ENCODE measurements at regions not wholly inside any gene's neighbourhood (a gene's known extent, or its start where the extent isn't known, plus 50 kb on each side); places are given as distances from the start of the nearest gene placed in this dataset.
A peak's percentile ranks its signal among the peaks of the same experiment; 100 is the strongest.

DNA sequence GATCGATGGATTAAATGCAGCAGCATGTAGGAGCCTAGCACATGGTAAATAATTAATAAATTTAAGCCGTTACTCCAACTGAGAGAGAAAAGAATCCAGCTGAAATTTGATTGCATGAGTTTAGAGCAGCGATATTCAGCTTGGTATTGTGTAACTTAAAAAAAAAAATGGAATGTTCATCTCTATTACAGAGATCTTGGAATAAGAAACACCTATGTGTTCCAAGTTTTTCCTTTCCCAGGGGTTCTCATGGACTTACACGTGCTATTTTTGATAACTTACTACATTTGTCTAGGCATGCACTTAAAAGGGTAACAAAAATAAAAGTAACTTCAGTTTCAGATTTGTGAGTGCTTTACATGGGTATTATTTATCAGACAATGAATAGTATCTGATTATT is 122.8 kb downstream of the RASSF9 start:
- no peak overlapping the region for H3K4me3 ChIP-seq (replicated peaks; ENCODE audit: low read depth, low read length)
- peak; percentile 84 for DNase-seq (ENCODE audit: low read depth)
- TF ChIP-seq, protein P1, sequence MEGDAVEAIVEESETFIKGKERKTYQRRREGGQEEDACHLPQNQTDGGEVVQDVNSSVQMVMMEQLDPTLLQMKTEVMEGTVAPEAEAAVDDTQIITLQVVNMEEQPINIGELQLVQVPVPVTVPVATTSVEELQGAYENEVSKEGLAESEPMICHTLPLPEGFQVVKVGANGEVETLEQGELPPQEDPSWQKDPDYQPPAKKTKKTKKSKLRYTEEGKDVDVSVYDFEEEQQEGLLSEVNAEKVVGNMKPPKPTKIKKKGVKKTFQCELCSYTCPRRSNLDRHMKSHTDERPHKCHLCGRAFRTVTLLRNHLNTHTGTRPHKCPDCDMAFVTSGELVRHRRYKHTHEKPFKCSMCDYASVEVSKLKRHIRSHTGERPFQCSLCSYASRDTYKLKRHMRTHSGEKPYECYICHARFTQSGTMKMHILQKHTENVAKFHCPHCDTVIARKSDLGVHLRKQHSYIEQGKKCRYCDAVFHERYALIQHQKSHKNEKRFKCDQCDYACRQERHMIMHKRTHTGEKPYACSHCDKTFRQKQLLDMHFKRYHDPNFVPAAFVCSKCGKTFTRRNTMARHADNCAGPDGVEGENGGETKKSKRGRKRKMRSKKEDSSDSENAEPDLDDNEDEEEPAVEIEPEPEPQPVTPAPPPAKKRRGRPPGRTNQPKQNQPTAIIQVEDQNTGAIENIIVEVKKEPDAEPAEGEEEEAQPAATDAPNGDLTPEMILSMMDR (IDR thresholded peaks at IDR 0.05; ENCODE audit: low read length, missing control alignments): no peak

DNA sequence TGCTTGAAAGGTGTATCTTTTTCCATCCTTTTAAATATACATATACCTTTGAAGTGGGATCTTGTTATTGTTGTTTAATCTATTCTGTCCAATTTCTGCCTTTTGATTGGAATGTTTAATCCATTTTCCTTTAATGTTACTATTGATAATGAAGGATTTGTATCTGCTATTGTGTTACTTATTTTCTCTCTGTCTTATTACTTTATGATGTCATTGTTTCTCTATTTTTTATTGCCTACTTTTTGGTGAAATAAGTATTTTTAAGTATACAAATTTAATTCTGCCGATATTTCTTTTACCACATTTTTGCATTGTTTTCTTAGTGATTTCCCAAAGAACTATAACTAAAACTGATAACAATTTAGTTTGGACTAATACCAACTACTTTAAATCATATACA is 121.8 kb downstream of the RASSF9 start:
- no peak overlapping the region for H3K4me3 ChIP-seq (replicated peaks; ENCODE audit: low read depth, low read length)
- TF ChIP-seq, protein P1 (IDR thresholded peaks at IDR 0.05; ENCODE audit: low read length, missing control alignments): no peak
- no peak for DNase-seq (ENCODE audit: low read depth)

DNA sequence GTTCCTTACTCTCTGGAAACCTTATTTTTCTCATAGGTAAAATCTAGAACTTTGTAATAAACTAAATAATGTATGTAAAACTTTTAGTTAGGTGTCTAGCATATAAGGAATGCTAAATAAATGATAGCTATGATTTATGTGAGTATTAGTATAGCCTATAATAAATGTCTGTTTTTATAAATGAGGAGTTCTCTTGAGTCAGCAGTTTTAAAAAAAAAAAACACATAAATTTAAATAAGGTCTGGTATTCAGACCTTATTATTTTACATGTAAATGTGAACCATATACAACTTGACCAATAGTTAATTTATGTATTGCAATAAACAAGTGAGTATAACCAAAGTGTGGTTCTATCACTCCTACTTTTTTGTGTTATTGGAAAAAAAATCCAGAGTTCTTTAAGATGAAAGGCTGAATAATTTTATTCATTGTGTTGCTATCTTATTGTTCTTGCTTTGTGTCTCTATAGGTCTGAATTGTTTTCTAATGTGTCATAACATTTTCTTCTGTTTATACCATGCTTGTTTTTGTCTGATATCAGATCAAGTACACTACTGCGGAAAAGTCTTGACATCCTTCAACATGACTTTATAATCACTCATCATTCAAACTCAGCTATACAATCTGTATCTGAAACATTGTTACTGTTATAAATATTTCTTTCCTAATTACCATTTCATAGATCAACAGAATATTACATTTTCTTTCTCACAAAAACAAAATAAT is 115.7 kb downstream of the RASSF9 start:
- DNase-seq (ENCODE audit: low read depth): no peak
- H3K4me3 ChIP-seq (replicated peaks; ENCODE audit: low read depth, low read length): no peak overlapping the region
- TF ChIP-seq, protein P1 (IDR thresholded peaks at IDR 0.05; ENCODE audit: low read length, missing control alignments): no peak

DNA sequence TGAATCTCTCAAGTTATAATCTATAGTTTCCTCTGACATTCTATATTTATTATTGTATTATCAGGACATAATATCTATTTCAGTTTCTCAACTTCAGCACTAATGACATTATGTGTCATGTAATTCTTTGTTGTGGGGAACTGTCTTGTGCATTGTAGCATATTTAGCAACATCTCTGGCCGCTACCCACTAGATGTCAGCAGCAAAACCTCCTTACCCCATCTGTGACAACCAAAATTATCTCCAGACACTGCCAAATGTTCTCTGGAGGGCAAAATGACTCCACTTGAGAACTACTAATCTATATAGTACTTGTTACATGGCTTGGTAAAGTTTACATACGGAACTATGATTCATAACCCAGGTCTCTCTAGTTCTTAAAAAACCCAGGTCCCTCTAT is 110.2 kb downstream of the RASSF9 start:
- H3K4me3 ChIP-seq (replicated peaks; ENCODE audit: low read depth, low read length): no peak overlapping the region
- TF ChIP-seq, protein P1 (IDR thresholded peaks at IDR 0.05; ENCODE audit: low read length, missing control alignments): no peak
- DNase-seq (ENCODE audit: low read depth): peak; percentile 21

DNA sequence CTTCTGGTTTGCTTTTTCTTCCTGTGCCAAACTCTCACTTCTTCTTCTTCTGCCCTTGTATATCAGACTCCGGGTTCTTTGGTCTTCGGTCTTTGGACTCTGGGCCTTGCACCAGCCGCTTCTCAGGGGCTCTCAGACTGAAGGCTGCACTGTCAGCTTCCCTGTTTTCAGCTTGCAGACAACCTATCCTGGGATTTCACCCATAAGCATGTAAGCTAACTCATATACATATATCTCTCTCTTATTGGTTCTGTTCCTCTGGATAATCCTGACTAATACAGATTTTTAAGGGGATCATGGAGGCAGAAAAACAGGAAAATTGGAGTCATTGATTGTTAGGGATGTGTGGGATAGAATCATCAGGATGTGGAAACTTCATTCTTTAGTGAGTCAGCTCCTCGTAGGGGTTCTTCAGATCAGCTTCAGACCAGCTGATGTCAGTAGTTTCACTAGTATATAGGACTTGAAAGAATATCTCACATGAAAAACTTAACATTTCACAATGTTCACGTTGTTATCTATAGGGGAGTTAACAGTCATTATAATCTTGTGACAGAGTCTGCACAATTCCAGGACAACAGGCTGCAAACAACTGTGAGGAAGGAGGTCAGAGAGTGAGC is 102.9 kb downstream of the RASSF9 start:
- H3K4me3 ChIP-seq (replicated peaks; ENCODE audit: low read depth, low read length): no peak overlapping the region
- TF ChIP-seq, protein P1 (IDR thresholded peaks at IDR 0.05; ENCODE audit: low read length, missing control alignments): no peak
- DNase-seq (ENCODE audit: low read depth): peak; percentile 79

DNA sequence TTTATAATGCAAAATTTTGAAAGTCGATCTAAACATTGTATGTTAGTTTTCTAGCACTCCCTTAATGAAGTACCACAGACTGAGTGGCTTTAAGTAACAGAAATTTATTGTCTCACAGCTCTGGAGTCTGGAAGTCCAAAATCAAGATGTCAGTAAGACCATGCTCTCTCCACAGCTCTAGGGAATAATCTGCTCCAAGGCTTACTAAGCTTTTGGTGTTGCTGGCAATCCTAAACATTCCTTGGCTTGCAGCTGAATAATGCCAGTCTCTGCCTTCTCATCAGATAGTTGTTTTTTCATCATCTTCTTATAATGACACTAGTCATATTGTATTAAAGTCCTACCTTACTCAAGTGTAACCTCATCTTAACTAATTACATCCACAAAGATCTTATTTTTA is 102.2 kb downstream of the RASSF9 start:
- TF ChIP-seq, protein P1 (IDR thresholded peaks at IDR 0.05; ENCODE audit: low read length, missing control alignments): no peak
- DNase-seq (ENCODE audit: low read depth): peak; percentile 38
- H3K4me3 ChIP-seq (replicated peaks; ENCODE audit: low read depth, low read length): no peak overlapping the region

DNA sequence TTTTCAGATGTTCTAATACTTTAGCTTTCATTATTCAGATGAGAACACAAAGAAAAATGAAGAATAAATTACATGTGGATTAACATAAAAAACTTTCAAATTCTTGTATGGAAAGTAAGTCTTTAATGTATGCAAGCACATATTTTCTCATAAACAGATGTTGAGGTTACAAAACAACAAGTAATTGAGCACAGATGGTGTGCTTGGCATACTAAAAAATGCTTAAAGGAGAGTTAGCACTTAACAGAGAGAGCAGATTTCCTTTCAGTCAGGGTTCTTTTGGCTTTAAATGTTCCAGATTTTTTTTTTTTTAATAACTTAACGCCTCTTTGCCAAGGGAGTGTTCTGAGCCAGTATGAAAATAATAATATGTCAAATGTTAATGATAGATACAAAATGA is 96.0 kb downstream of the RASSF9 start:
- no peak for DNase-seq (ENCODE audit: low read depth)
- H3K4me3 ChIP-seq (replicated peaks; ENCODE audit: low read depth, low read length): no peak overlapping the region
- TF ChIP-seq, protein P1 (IDR thresholded peaks at IDR 0.05; ENCODE audit: low read length, missing control alignments): no peak

Data from fibroblast of pulmonary artery (primary cell).